CD4-positive, alpha-beta T cell treated with Interleukin-10 for 1 hour (primary cell): ENCODE measurements at regions not wholly inside any gene's neighbourhood (a gene's known extent, or its start where the extent isn't known, plus 50 kb on each side); places are given as distances from the start of the nearest gene placed in this dataset.

Source experiments
- DNase-seq: peaks from one replicate; pipeline ENCODE4 v3.0.0-alpha.2; 2020

DNA sequence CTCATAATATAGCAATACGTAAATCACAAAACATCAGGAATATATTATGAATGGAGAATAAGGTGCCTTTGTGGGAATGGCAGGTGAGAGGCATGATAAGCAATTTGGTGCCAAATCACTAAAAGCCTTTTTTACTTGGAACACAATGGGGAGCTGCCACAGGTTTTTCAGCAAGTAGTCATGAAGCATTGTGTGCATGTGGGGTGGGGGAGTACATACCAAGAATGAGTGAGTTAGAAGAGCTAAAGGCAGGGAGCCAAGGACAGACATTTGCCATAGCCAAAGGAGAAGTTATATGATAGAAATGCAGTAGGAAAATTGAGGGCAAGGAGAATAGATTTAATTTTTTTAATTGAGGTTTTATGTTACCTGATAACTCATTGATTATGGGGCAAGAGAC, 445.0 kb upstream of the SMC2 start:
- DNase-seq, result no peak

DNA sequence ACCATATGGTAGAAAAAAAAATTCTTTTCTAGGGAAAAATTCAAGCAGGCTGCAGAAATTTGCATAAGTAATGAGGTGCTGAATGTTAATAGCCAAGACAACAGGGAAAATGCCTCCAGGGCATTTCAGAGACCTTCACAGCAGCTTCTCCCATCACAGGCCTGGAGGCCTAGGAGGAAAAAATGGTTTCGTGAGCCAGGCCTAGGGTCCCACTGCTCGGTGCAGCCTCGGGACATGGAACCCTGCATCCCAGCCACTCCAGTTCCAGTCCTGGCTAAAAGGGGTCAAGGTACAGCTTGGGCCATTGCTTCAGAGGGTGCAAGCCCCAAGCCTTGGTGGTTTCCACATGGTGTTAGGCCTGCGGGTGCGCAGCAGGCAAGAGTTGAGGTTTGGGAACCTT, 436.0 kb upstream of the SMC2 start:
- no peak for DNase-seq

- no peak for DNase-seq
Measured at GRCh38 chr9:103660830-103661229, 433.3 kb upstream of the SMC2 start.

GRCh38 chr9:103661663-103662062, 432.4 kb upstream of the SMC2 start:
- no peak for DNase-seq

DNA sequence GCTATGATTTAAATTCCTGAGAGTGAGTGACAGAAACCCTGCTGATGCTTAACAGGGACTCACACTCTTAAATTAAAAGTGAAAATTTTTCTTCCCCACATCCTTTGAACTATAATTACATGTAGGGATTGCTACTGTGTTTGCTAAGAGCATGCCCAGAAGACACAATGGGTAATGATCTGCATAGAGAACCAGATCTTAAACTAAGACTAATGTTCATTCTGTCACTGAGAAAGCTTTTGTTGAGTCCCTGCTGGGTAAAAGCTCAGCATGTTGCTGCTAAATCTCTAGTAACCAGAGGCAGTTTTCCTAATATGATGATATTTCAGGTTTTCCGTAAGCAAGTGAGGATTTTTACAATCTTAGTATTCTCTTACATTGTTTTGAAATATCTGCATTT, 424.8 kb upstream of the SMC2 start:
- no peak for DNase-seq

DNA sequence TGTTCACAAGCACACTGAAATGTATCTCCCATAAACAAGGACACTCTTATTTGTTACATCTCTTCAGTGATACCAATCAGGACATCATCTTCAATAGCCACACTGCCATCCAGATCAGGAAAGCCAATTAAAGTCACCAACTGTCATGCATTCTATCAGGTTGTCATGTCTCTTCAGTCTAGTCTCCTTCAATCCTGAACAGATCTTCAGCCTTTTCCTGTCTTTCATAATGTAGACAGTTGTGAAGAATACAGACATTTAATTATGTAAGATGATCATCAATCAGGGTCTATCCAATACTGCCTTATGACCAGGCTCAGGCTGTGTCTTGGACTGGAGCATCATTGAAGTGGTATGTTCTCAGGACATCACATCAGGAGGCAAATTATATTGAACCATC, 419.8 kb upstream of the SMC2 start:
- DNase-seq, result no peak

GRCh38 chr9:103680581-103680980, 413.5 kb upstream of the SMC2 start:
- no peak for DNase-seq

DNA sequence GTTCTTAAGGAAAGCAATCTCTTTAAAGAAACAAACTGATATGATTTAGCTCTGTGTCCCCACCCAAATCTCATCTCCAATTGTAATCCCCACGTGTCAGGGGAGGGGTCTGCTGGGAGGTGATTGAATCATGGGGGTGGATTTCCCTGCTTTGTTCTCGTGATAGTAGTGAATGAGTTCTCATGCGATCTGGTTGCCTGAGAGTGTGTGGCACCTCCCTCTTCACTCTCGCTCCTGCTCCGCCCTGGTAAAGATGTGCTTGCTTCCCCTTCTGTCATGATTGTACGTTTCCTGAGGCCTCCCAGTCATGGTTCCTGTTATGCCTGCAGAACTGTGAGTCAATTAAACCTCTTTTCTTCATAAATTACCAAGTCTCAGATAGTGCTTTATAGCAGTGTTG, 412.7 kb upstream of the SMC2 start:
- no peak for DNase-seq

GRCh38 chr9:103700195-103700962, 393.7 kb upstream of the SMC2 start:
- no peak for DNase-seq

DNA sequence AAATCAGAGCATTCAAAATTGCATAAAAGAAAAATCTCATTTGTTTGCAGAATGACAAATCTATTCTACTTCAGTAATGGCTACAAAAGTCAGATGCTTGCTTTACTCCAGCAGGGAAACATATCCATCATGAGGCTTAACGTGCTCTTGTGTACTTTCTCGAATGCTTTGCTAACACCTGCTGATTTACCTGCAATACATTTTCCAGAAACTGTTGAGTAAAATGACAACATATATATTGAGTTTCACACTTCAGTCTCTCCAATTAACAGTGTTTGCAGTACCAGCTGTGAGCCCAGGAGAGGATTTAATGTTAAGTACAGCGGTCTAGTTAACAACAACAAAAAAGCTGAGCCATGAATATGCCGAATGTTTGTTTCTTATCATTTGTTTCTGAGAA, 391.5 kb upstream of the SMC2 start:
- DNase-seq, result no peak

GRCh38 chr9:103707181-103707580, 386.9 kb upstream of the SMC2 start:
- DNase-seq, result no peak

DNA sequence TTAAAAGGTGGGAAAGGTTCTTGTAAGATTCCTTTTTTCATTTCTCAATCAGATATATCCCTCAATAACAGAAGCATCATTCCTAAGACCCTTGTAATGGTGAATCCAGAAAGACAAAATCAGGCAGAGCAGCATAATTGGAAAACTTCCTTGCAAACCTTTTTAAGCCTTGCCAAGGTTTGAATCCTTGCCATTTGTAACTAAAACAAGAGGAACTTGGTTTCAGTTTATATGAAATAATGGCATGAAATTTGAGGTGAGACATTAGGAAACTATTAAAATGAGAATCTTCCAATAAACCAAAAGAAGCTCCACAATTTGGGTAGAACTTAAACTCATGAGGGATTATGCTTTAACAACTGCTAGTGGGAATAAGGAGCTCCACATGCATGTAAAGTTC, 384.7 kb upstream of the SMC2 start:
- no peak for DNase-seq

GRCh38 chr9:103713631-103714030, 380.5 kb upstream of the SMC2 start:
- no peak for DNase-seq

- no peak for DNase-seq
Measured at GRCh38 chr9:103714992-103715391, 379.1 kb upstream of the SMC2 start.

DNA sequence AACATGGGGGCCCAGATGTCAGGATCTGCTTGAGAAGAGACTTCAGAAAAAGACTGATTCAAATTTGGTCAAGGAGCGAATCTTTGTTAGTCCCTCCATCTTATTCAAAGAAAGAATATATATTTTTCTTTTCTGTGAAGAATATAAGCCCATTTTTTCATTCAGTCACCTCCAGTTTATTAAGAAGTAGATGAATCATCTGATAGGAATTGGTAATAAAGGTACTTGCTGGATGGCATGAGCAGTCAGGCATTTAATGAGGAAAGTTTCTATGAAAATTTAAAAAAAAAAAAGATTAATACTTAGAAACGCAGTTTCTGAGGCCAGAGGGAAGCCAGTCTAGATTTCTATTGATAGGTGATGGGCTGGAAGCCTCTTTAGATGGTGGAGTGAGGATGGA, 373.1 kb upstream of the SMC2 start:
- no peak for DNase-seq

GRCh38 chr9:103730866-103731265, 363.2 kb upstream of the SMC2 start:
- no peak for DNase-seq

DNA sequence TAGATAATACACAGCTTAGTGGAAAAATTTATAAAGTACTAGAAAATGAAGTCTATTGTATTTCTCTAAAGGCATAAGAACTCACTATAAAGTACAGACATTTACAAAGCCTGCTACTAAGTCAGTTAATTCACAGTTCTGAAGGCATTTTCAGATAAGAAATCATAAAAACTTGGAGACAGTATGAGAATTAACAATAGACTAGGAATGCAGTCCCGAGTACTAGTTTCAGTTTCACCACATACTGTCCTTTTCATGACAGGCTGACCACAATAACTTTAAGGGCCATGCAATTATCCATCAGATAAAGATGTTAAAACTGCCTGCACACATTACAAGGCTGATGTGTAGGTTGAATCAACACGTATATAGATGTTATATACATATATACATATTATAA, 362.6 kb upstream of the SMC2 start:
- no peak for DNase-seq

- DNase-seq, result no peak
Measured at GRCh38 chr9:103734471-103734870, 359.6 kb upstream of the SMC2 start.

GRCh38 chr9:103755441-103755840, 338.7 kb upstream of the SMC2 start:
- no peak for DNase-seq

GRCh38 chr9:103755986-103756385, 338.1 kb upstream of the SMC2 start:
- DNase-seq, result no peak

GRCh38 chr9:103757062-103757461, 337.0 kb upstream of the SMC2 start:
- no peak for DNase-seq

DNA sequence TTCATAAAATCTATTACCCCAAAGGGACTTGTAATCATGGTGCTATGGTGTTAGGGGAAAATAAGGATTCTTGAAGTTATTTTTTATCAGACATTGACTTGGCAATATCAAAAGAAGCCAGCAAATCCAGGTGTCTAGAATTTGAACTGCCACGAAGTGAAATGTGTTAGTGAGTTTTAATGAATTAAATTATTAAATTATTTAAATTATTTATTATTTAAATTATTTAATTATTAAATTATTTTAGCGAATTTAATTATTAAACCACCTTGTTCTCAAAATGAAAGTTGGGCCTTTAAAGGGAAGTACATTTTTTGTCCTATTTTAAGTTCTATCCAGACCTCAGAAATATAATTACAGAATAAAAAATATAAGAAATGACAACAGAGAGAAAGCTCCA, 332.6 kb upstream of the SMC2 start:
- no peak for DNase-seq

DNA sequence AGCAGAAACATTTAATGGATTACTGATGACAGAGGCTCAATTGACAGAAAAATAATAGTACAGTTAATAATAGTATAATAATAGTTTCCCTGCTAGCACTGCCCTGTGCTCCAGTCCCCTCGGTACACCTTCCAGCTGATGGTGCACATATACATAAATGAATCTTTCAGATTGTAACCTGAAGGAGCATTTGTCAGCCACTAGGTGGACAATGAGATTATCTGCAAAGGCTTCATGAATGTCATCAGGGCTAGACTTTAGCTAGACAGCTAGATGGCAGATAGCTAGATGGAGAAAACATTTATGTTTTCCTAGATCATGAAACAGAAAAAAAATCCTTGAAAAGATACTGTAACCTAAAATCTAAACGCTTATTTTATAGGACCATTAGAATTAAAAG, 304.4 kb upstream of the SMC2 start:
- no peak for DNase-seq

DNA sequence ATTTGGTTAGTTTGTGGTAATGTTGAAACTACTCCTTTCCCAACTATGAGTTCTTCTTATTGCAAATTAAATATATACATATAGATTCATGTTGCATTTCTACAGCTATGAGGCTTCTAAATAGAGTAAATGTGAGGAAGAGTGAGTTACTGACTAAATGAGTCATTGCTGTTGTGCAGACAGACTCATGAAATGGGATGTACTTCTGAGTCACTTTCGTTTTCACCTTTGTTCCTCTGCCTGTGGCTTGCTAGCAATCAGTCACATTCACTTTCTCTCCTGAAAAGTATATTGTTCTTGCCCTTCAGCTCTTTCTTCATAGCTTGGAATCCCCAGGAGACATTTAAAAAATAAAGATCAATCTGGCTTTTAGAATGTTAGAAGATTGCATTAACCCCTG, 295.5 kb upstream of the SMC2 start:
- DNase-seq, result peak; percentile 8

GRCh38 chr9:103799959-103800358, 294.1 kb upstream of the SMC2 start:
- no peak for DNase-seq

DNA sequence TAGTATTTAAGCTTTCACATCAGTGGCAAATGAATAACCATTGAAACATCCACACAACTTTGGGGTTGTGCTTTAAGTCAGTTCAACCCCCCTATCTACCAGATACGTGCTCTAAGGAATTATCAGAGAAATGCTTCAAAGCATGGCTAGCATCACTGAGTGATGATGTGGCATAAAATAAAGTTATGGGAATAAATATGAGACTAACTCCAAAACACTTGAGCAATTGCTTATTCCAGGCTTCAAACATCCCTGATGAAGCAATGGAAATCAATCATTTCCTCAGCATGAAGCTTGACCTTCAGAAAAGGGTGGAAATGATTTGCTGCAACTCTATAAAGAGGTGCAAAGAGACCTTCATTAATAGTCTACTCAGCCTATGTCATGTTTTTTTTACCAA, 292.0 kb upstream of the SMC2 start:
- DNase-seq, result no peak
